ENCODE measurements at regions not wholly inside any gene's neighbourhood (a gene's known extent, or its start where the extent isn't known, plus 50 kb on each side); places are given as distances from the start of the nearest gene placed in this dataset.

- no peak for TF ChIP-seq POLR2A (IDR thresholded peaks at IDR 0.05)
- TF ChIP-seq, protein P1, sequence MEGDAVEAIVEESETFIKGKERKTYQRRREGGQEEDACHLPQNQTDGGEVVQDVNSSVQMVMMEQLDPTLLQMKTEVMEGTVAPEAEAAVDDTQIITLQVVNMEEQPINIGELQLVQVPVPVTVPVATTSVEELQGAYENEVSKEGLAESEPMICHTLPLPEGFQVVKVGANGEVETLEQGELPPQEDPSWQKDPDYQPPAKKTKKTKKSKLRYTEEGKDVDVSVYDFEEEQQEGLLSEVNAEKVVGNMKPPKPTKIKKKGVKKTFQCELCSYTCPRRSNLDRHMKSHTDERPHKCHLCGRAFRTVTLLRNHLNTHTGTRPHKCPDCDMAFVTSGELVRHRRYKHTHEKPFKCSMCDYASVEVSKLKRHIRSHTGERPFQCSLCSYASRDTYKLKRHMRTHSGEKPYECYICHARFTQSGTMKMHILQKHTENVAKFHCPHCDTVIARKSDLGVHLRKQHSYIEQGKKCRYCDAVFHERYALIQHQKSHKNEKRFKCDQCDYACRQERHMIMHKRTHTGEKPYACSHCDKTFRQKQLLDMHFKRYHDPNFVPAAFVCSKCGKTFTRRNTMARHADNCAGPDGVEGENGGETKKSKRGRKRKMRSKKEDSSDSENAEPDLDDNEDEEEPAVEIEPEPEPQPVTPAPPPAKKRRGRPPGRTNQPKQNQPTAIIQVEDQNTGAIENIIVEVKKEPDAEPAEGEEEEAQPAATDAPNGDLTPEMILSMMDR (IDR thresholded peaks at IDR 0.05), result no peak
Observed at GRCh38 chr3:55412545-55412944, 74.6 kb downstream of the WNT5A start.
